B cell (primary cell): ENCODE measurements at regions not wholly inside any gene's neighbourhood (a gene's known extent, or its start where the extent isn't known, plus 50 kb on each side); places are given as distances from the start of the nearest gene placed in this dataset.
A peak's percentile ranks its signal among the peaks of the same experiment; 100 is the strongest.

ENCODE experiments used
- ATAC-seq: fragments of 200-7000 bp; cut with Tn5 transposase; one replicate; pipeline ENCODE4 v1.10.0; 2021; ENCODE audit warnings: low read depth, mild to moderate bottlenecking, moderate number of reproducible peaks, moderate library complexity
- CTCF ChIA-PET: fragments of 350-600 bp; sonication (Branson Sonifier 250); formaldehyde crosslinking; loops from one replicate; lab custom pipeline; 2021; ENCODE audit warnings: antibody characterized with exemption, inconsistent platforms; lab: Charles Lee
- POLR2A ChIA-PET: fragments of 350-600 bp; sonication (Branson Sonifier 250); formaldehyde crosslinking; loops from one replicate; lab custom pipeline; 2021; ENCODE audit warnings: antibody characterized with exemption; lab: Charles Lee
- DNase-seq: peaks from one replicate; pipeline ENCODE4 v3.0.0; 2013
- H2AFZ ChIP-seq: 2 replicates; pipeline ENCODE4 v1.6.1; 2012; ENCODE audit warnings: mild to moderate bottlenecking, low read depth, low read length; ENCODE audit not compliant: insufficient read depth, poor library complexity, severe bottlenecking
- H3K27ac ChIP-seq, 2 donors: 1 replicate in 1 of 2; 2 replicates in 1 of 2; pipeline ENCODE4 v1.5.1; 2012 to 2013; ENCODE audit warnings: low read length in 2 of 2, mild to moderate bottlenecking in 2 of 2, moderate library complexity in 1 of 2
- H3K27me3 ChIP-seq, 4 experiments: fragments of 200-600 bp in 1 of 4; sonication (generic) in 1 of 4; replicated peaks in 1 of 4; 1 replicate in 2 of 4; 2 replicates in 2 of 4; pipeline versions ENCODE4 v1.6.1 to v1.7.0; 2013 to 2016; ENCODE audit warnings: low read length in 3 of 4, mild to moderate bottlenecking in 2 of 4, mixed read lengths in 1 of 4, moderate library complexity in 1 of 4; ENCODE audit not compliant: insufficient read depth in 4 of 4, control insufficient read depth in 3 of 4; ENCODE audit errors: control extremely low read depth in 1 of 4
- H3K36me3 ChIP-seq, 2 experiments: replicated peaks in 1 of 2; 1 replicate in 1 of 2; 2 replicates in 1 of 2; pipeline versions ENCODE4 v1.6.1 to v1.7.1; 2013; ENCODE audit warnings: low read length in 1 of 2; ENCODE audit not compliant: insufficient read depth in 2 of 2, control insufficient read depth in 1 of 2; ENCODE audit errors: control extremely low read depth in 1 of 2, extremely low read depth in 1 of 2
- H3K4me1 ChIP-seq, 2 donors: fragments of 200-600 bp in 1 of 2; sonication (generic) in 1 of 2; 1 replicate in 1 of 2; 2 replicates in 1 of 2; pipeline versions ENCODE4 v1.5.1 to v1.6.1; 2013 to 2017; ENCODE audit warnings: low read length in 2 of 2; ENCODE audit not compliant: control insufficient read depth in 2 of 2, insufficient read depth in 2 of 2
- H3K4me2 ChIP-seq: replicated peaks from 2 replicates; pipeline ENCODE3; 2012; ENCODE audit warnings: mild to moderate bottlenecking, low read depth, low read length; ENCODE audit not compliant: poor library complexity, severe bottlenecking
- H3K4me3 ChIP-seq, 5 experiments: fragments of 200-600 bp in 1 of 5; sonication (generic) in 1 of 5; 1 replicate in 3 of 5; 2 replicates in 2 of 5; pipeline versions ENCODE4 v1.5.1 to v1.7.0; 2011 to 2016; ENCODE audit warnings: low read length in 4 of 5, mild to moderate bottlenecking in 4 of 5, low read depth in 2 of 5, control low read depth in 1 of 5, moderate library complexity in 1 of 5; ENCODE audit not compliant: insufficient read depth in 1 of 5; ENCODE audit errors: control extremely low read depth in 1 of 5, extremely low read depth in 1 of 5
- H3K79me2 ChIP-seq: fragments of 200-600 bp; sonication (generic); one replicate; pipeline ENCODE4 v1.6.0; 2016; ENCODE audit warnings: low read length; ENCODE audit not compliant: control insufficient read depth, insufficient read depth
- H3K9ac ChIP-seq: fragments of 200-600 bp; sonication (generic); 2 replicates; pipeline ENCODE4 v1.6.1; 2017; ENCODE audit warnings: mild to moderate bottlenecking, low read length, moderate library complexity
- H3K9me3 ChIP-seq, 3 donors: one replicate each; pipeline versions ENCODE4 v1.6.1 to v1.7.1; 2013; ENCODE audit warnings: low read length in 2 of 3; ENCODE audit not compliant: control insufficient read depth in 2 of 3, insufficient read depth in 1 of 3; ENCODE audit errors: control extremely low read depth in 1 of 3
- H4K20me1 ChIP-seq: 2 replicates; pipeline ENCODE4 v1.6.0; 2012; ENCODE audit warnings: mild to moderate bottlenecking, low read length; ENCODE audit not compliant: insufficient read depth, control insufficient read depth, poor library complexity, severe bottlenecking
- H3K27ac Mint-ChIP-seq: one replicate; pipeline ENCODE4 v1.8.0; 2021; ENCODE audit warnings: mixed read lengths
- H3K27me3 Mint-ChIP-seq: one replicate; pipeline ENCODE4 v1.8.0; 2021; ENCODE audit warnings: mixed read lengths
- H3K4me1 Mint-ChIP-seq: one replicate; pipeline ENCODE4 v1.8.0; 2021; ENCODE audit warnings: mixed read lengths
- H3K4me3 Mint-ChIP-seq: one replicate; pipeline ENCODE4 v1.8.0; 2021; ENCODE audit warnings: mixed read lengths
- H3K9me3 Mint-ChIP-seq: one replicate; pipeline ENCODE4 v1.8.0; 2022; ENCODE audit warnings: mixed read lengths; ENCODE audit not compliant: insufficient read depth
- EZH2 ChIP-seq: IDR thresholded peaks from 2 replicates; pipeline ENCODE4 v1.6.1; 2012; ENCODE audit warnings: borderline replicate concordance, low read depth, mild to moderate bottlenecking, moderate library complexity, low read length; ENCODE audit not compliant: insufficient read depth, poor library complexity, severe bottlenecking
- WGBS: methylation state at CpG from one replicate; pipeline ENCODE4 v1.1.5; 2013; ENCODE audit warnings: missing lambda C conversion rate; ENCODE audit not compliant: insufficient coverage; 5-methylcytosine and 5-hydroxymethylcytosine counted together
- intact Hi-C: fragments of 100-400 bp; cut with micrococcal nuclease; formaldehyde crosslinking; loops from one replicate; pipeline ENCODE4 v1.10.0; 2022
- TF ChIP-seq, protein P1 (sequence below): fragments of 200-600 bp; IDR thresholded peaks from one replicate; pipeline ENCODE4 v1.8.0; 2022; ENCODE audit warnings: antibody characterized with exemption, mild to moderate bottlenecking

DNA sequence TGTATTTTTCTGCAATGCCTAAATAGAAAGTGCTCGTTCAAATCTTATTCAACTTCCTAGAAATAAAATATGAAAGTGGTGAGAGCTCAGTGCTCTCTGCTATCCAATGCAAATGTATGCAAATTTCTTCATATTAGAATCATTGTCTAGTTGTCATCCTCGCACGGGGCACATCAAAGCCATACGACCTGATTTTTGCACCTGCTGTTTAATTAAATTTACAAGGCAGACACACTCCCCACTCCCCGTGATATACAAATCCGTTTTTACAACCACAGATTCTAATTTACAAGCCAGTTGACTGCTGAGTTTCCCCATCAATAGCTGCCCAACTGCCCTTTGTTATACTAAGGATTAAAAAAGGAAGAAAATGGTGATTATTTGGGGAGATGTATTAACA lies 284.6 kb downstream of the RNF144A start:
- Histone ChIP-seq H4K20me1 (no peaks in the 10 kb centered on the region), H3K9me3 (no peaks in the 10 kb centered on the region), H2AFZ (no peak overlapping the region), H3K36me3 (no peaks in the 10 kb centered on the region), H3K27me3 (no peaks in the 10 kb centered on the region), H3K4me1 (no peaks in the 10 kb centered on the region), H3K9ac (no peak overlapping the region), H3K4me2 (no peak overlapping the region), H3K4me3 (no peak overlapping the region), H3K79me2 (no peaks in the 10 kb centered on the region), H3K27ac (no peak overlapping the region)
- Mint-ChIP-seq H3K4me3 (no peak overlapping the region), H3K27me3 (peaks cover 11% of the 10 kb centered on the region), H3K27ac (no peak overlapping the region), H3K4me1 (no peaks in the 10 kb centered on the region), H3K9me3 (no peaks in the 10 kb centered on the region)
- no peak for ATAC-seq
- POLR2A ChIA-PET: no interaction called here
- DNase-seq: no peak
- TF ChIP-seq EZH2: no peak
- TF ChIP-seq, protein P1, sequence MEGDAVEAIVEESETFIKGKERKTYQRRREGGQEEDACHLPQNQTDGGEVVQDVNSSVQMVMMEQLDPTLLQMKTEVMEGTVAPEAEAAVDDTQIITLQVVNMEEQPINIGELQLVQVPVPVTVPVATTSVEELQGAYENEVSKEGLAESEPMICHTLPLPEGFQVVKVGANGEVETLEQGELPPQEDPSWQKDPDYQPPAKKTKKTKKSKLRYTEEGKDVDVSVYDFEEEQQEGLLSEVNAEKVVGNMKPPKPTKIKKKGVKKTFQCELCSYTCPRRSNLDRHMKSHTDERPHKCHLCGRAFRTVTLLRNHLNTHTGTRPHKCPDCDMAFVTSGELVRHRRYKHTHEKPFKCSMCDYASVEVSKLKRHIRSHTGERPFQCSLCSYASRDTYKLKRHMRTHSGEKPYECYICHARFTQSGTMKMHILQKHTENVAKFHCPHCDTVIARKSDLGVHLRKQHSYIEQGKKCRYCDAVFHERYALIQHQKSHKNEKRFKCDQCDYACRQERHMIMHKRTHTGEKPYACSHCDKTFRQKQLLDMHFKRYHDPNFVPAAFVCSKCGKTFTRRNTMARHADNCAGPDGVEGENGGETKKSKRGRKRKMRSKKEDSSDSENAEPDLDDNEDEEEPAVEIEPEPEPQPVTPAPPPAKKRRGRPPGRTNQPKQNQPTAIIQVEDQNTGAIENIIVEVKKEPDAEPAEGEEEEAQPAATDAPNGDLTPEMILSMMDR: no peak
- CTCF ChIA-PET: interaction anchor here (0.9 kb wide), 1 partner anchor 1485 kb away, joined by 4 read pairs; no protein-coding TSS in a partner anchor
- intact Hi-C loops: no loop called here
- WGBS: 90% methylated on average over 5 of the region's 6 CpGs

DNA sequence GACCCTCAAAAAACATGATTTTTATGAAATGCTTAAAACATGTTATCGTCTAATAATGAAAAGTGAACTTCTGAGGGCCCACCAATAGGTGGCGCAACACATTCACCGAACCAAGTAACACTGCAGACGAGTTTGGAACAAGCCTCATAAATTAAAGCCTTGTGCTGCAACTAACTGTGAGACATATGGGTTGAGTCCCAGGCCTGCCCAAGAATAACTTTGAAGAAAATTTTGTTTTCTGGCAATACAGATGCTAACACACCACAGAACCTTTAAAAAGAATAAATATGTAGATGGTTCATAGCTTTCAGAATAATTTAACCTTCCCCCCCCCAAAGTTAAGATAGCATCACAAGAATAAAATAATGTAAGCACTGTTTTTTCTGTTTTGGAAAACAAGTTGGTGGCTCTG lies 285.9 kb downstream of the RNF144A start:
- CTCF ChIA-PET: interaction anchor here (0.8 to 1.4 kb wide), 6 partner anchors 9 to 1484 kb away, joined by 3 to 6 read pairs (median 4); no protein-coding TSS in a partner anchor
- Histone ChIP-seq H3K36me3 (no peaks in the 10 kb centered on the region), H3K9ac (no peak overlapping the region), H3K9me3 (no peaks in the 10 kb centered on the region), H3K4me3 (no peak overlapping the region), H2AFZ (no peak overlapping the region), H3K79me2 (no peaks in the 10 kb centered on the region), H4K20me1 (no peaks in the 10 kb centered on the region), H3K4me2 (no peak overlapping the region), H3K27ac (no peak overlapping the region), H3K4me1 (no peaks in the 10 kb centered on the region), H3K27me3 (no peaks in the 10 kb centered on the region)
- POLR2A ChIA-PET: no interaction called here
- no peak overlapping the region for H3K4me3 Mint-ChIP-seq
- no peak for ATAC-seq
- TF ChIP-seq, protein P1: peak; percentile 92
- no peak for TF ChIP-seq EZH2
- H3K27ac Mint-ChIP-seq: no peak overlapping the region
- intact Hi-C loops: no loop called here
- DNase-seq: peak; percentile 39
- H3K27me3 Mint-ChIP-seq: peaks cover 11% of the 10 kb centered on the region
- H3K4me1 Mint-ChIP-seq: no peaks in the 10 kb centered on the region
- H3K9me3 Mint-ChIP-seq: no peaks in the 10 kb centered on the region
- 0% methylated on average over 3 of the region's 4 CpGs for WGBS
